ENCODE measurements at regions not wholly inside any gene's neighbourhood (a gene's known extent, or its start where the extent isn't known, plus 50 kb on each side); places are given as distances from the start of the nearest gene placed in this dataset.

DNA sequence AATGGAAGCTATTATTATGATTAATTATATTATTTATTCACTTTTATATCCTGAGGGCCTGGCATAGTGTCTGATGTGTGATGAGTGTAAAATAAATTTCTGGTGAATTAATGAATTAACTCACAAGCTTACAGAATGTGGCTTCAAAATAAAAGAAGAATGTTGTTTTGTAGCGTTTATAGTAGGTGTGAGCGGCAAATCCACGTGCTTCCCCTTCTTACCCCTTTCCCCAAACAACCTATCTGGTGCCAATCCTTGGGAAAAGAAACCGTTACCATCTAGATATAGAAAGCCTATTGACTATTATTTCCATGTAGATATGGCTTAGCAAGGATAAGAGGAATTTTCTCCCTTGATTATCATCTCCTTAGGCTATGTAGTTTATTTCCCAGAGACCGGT lies 144.6 kb upstream of the CITED2 start:
- TF ChIP-seq EP300 (IDR thresholded peaks at IDR 0.05; ENCODE audit: low read length), result no peak
- TF ChIP-seq RB1 (IDR thresholded peaks at IDR 0.05; ENCODE audit: low read depth), result no peak
- TF ChIP-seq, protein P1, sequence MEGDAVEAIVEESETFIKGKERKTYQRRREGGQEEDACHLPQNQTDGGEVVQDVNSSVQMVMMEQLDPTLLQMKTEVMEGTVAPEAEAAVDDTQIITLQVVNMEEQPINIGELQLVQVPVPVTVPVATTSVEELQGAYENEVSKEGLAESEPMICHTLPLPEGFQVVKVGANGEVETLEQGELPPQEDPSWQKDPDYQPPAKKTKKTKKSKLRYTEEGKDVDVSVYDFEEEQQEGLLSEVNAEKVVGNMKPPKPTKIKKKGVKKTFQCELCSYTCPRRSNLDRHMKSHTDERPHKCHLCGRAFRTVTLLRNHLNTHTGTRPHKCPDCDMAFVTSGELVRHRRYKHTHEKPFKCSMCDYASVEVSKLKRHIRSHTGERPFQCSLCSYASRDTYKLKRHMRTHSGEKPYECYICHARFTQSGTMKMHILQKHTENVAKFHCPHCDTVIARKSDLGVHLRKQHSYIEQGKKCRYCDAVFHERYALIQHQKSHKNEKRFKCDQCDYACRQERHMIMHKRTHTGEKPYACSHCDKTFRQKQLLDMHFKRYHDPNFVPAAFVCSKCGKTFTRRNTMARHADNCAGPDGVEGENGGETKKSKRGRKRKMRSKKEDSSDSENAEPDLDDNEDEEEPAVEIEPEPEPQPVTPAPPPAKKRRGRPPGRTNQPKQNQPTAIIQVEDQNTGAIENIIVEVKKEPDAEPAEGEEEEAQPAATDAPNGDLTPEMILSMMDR (IDR thresholded peaks at IDR 0.05 in 2 of 3, conservative IDR thresholded peaks at IDR 0.05 in 1 of 3; ENCODE audit: insufficient read depth in 2 of 3, low read depth in 1 of 3, low read length in 3 of 3), result no peak

All from K562 (cell line).